CD4-positive, alpha-beta T cell treated with Interleukin-1 beta for 1 hour (primary cell): ENCODE measurements at regions not wholly inside any gene's neighbourhood (a gene's known extent, or its start where the extent isn't known, plus 50 kb on each side); places are given as distances from the start of the nearest gene placed in this dataset.
"Not testable (repeated sequence)": the region's sequence is repeated elsewhere in the genome, so short reads cannot be mapped to it uniquely, and the experiment has no call there.

Source experiments
- DNase-seq, 2 donors: peaks; one replicate each; pipeline ENCODE4 v3.0.0-alpha.2; 2020 to 2022

DNA sequence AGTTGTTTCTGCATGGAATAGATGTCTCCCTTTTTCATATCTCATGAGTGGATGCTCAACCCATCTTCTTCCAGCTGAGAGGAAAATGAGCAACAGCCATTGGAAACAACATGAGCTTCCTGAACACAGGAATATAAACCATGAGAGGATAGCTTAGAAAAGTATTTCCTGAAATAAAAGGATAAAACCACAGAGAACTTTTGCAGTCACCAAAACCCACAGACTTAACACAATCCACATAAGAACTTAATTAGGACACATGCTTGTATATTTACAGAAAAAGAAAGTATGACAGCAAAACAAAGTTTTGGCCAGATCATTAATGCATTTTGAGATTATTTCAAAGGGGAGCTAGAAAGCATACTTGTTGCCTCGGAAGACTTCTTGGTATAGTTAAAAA, 180.5 kb upstream of the RASGRP1 start:
- DNase-seq: no peak

DNA sequence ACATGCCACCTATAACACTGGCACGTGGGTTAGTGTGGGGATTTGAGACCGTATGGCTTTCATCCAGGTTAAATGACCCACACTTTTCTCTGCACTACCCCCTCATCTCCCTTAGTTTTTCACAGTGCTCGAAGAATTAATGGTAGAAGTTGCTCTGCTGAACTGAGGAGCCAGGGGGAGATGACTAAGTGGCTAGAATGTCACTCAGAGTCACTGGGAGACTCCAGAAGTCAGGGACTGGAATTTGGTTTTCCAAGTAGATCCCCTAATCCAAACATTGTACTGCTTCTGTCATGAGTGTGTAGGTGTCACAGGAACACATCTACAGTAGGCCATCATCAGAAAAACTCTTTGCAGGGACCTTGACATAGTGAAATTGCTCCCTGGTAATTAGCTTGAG, 181.0 kb upstream of the RASGRP1 start:
- DNase-seq: no peak

DNA sequence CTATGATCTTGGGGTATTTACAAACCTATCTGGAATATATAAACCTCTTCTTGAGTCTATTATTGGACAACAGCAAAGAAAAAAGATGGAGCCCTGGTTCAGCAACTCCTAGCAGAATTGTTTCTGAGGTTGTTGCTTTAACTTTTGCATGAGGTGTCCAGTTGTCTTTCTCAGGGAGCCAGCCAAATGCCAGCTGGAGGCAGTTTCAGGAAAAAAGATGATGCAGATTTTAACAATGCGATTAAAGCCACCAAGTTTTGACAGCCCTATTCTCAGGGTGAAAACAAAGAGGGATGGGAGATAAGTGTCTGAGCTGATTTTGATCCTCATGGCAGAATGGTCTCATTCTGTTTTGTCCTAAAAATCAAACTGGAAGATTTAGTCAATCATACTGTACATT, 181.6 kb upstream of the RASGRP1 start:
- no peak for DNase-seq

DNA sequence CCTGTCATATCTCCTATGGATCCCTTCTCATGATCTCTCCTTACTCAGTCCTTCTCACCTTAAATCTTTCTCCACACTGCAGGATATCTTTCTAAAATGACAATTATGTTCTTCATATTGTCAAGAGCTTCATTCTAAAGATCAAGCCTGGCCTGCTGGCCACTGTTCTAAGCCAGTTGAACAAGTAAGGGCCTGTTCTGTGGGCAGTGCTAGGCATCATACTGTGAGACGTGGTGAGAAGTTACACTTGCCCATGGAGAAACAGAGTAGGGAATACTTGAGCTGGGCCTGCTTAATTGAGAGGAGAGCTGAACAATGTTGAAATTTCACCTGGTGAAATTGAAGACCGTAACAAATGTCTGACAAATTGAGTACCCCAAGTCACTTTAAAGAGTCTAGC, 184.1 kb upstream of the RASGRP1 start:
- no peak for DNase-seq

DNA sequence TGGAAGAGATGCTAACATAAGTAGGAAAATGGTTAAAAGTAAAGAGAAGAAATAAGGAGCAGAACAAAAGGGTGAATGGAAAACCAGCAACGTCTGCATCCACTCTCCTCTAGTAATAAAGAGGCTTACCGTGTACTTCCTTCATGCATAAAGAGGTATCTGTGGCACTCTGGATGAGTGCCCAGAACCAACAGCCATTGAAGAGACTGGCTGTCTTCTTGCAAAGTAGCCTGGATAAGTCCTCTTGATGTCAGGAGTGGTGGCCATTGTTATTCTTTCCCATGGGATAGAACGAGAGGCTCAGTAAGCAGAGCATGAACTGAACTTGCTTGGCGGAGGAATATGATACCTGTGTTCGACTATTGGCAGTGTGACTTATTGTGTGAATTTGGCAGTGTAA, 186.2 kb upstream of the RASGRP1 start:
- DNase-seq: no peak

DNA sequence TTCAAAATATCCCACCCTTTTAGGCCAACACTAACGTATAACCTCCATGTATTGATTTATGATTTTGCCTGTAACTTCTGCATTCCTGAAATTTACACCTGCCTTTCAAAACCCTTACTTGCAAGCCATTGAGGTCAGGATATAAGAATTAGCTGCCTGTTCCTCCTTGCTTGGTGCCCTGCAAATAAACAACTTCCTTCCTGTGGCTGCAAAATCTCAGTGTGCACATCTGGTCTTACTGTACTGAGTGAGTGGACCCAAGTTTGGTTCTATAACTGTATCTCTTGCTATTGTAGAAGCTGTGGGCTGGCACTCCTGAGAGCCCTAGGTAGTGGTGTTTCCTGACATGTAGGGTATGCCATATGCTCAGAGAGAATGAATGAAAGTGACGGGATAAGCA, 191.1 kb upstream of the RASGRP1 start:
- DNase-seq: no peak

DNA sequence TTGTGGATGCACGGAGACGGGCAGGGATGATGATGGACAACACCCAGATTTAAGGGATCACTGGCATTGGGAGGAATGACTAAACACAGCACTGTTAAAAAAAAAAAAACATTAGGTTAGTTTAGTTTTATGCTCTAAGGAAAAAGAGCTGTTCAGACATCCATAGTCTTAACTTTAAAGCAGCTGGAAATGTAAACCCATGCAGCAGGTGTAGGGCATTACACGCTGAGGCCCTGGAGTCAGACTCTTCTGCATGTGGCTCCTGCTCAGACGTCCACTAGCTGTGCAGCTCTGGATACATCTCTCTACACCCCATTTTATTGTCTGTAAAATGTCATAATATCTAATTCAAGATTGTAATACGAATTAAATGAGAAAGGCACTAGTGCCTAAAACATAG, 191.8 kb upstream of the RASGRP1 start:
- DNase-seq: no peak

DNA sequence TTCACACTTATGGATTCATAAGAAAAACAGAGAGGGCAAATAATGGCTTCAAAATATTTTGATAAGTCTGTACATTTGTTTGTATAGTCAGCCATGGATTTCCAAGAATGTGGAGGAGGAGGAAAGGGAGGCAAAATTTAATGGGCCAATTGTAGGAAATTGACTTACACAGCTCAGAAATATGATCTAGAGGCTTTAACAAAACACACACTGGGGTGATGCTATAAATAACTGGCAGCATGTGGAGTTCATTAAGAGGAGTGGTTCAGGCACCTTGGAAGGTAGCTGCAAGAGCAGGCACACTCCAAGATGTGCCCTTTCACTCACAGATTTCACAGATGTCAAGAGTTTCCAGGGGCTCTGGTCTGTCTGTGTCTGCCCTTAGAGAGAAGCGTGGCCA, 193.4 kb upstream of the RASGRP1 start:
- no peak for DNase-seq

DNA sequence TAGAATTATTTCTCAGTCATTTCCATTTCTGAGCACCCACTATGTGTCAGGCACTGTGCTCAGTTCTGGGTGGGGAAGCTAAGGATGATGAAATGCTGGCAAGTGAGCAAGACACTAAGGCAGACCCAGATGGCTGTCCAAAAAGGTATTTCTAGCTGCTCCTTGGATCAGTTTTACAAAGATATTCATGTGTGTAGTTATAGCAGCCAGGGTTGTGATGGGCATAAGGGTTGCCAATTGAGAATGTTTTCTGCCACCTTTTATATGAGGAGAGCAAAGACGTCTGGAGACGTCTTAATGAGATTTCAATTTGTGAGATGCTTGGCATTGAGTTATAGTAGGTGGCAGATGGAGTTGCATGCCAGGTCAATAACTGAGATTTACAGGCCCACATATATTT, 197.1 kb upstream of the RASGRP1 start:
- DNase-seq: no peak

DNA sequence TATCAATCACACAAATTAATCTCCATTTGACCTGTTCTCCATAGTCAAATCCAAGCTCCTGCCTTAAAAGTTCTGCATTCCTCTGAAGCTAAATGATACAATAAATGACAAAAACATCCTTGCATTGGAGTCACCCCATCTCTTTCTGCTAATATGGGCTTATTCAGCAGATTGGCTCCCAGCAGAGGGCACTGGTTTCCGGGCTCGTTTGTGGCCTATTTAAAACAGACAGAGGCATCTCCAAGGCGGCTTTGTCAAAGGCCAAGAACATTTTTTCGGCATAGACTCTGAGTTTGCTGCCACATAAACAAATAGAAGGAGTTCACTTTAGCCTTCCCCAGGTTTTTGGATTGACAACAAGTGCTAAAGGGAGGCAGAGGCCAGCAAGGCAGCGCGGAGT, 204.4 kb upstream of the RASGRP1 start:
- no peak for DNase-seq

DNA sequence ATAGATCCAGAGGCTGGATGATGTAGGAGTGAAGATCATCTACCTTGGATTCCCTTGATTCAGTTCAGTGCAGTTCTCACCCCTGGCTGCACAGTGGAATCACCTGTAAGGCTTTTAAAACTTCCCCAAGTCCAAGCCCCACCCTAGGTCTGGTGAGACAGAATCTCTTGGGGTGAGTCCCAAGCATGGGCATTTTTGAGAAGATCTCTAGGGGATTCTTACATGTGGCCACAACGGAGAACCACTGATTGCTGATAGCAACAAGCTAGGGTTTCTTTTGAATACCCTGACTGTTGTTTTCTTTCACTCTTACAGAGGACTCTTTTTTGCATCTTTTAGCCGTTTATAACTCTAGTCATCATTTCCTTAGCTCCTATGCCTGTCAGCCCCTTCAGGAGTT, 204.9 kb upstream of the RASGRP1 start:
- no peak for DNase-seq

DNA sequence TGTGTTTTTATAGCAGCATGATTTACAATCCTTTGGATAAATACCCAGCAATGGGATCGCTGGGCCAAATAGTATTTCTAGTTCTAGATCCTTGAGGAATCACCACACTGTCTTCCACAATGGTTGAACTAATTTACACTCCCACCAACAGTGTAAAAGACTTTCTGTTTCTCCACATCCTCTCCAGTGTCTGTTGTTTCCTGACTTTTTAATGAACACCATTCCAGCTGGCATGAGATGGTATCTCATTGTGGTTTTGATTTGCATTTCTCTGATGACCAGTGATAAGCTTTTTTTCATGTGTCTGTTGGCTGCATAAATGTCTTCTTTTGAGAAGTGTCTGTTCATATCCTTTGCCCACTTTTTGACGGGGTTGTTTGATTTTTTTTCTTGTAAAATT, 209.5 kb upstream of the RASGRP1 start:
- DNase-seq: not testable (repeated sequence)

DNA sequence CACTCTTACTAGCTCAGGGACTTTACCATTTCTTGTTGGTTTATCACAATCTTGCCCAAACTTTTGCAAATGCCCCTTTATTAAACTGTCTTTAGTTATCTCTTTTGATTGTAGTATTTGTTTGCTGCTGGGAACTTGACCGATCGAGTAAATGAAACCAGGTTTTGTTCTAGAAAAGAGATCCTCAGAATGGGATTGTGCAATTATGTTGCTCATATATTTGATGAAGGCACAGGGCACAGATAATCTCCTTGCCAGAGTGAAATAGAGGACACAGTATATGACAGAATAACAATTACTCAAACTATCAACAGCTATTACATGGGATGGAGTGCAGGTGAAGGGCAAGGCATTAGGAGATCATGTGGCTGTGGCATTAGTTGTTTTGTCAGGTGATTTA, 216.6 kb upstream of the RASGRP1 start:
- DNase-seq: no peak

DNA sequence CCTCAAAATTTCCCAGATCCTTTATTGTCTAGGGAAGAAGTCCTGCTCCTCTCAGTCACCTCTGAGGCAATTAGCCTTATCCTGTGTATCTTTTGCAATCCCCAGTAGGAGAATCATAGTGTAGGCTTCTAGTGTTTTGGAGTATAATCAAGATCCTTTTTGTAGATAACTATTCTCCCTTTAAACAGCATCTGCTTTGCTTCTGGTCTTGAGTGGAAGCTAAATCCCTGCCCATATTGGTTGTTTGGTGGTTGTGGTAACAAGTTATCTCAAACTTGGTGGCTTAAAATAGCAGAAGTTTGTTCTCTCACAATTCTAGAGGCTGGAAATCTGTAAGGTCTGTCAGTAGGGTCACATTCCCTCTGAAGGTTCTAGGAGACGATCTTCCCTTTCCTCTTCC, 217.5 kb upstream of the RASGRP1 start:
- no peak for DNase-seq

DNA sequence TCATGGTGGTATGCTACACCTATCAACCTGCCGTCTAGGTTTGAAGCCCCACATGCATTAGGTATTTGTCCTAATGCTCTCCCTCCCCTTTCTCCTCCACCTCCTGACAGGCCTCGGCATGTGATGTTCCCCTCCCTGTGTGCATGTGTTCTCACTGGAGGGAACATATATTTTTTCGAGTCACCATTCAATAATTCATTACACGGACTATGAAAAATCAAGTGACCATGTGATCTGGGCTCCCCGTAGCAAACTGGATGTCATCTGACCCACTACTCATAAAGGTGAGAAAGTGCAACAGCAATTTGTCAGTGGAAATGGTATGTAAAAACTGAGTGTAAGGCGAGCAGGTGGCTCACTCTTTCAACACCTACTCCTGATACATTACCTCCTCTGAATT, 224.3 kb upstream of the RASGRP1 start:
- no peak for DNase-seq

DNA sequence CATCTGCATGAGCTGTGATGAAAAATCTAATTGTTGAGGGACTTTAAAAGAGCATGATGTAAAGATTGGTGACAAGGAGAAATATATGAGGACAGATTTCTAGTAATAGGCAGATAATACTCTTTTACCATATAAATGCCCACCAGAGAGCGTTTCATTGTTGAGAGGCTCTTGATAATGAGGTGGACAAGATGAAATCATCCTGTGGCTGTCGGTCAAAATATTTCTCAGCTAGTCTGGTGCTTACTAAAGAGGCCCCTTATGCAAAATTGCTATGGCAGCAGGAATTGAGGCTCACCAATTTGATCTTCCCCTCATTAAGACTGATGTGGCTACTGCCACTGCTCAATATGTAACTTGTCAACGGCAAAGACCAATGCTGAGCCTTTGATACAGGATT, 225.0 kb upstream of the RASGRP1 start:
- no peak for DNase-seq

DNA sequence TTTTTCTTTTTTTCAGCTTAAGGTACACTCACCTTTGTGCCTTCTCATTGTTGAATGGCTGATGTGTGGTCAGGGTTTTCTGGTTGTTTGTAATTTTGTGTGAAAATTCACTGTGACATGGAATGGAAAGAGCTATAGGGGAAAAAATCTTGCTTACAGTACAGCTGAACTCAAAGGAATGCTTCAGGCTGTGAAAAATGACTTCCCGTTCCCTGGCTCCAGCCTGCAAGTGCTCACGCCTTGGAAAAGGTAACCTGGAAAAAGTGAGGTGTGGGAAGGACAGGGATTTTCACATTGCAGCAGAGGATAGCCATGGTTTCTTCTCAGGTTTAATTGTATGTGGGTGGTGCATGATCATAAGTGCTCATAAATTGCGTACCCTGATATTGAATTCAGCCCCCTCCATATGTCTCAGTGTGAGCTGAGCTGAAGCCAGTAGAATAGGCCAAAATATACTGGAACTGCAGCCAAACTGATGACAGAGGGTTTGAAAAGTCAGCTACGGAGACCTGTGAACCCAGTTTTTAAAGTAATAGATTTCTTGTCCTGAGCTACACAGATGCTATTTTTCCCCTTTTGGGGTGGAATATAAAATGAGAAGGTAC, 228.7 kb upstream of the RASGRP1 start:
- DNase-seq: no peak

DNA sequence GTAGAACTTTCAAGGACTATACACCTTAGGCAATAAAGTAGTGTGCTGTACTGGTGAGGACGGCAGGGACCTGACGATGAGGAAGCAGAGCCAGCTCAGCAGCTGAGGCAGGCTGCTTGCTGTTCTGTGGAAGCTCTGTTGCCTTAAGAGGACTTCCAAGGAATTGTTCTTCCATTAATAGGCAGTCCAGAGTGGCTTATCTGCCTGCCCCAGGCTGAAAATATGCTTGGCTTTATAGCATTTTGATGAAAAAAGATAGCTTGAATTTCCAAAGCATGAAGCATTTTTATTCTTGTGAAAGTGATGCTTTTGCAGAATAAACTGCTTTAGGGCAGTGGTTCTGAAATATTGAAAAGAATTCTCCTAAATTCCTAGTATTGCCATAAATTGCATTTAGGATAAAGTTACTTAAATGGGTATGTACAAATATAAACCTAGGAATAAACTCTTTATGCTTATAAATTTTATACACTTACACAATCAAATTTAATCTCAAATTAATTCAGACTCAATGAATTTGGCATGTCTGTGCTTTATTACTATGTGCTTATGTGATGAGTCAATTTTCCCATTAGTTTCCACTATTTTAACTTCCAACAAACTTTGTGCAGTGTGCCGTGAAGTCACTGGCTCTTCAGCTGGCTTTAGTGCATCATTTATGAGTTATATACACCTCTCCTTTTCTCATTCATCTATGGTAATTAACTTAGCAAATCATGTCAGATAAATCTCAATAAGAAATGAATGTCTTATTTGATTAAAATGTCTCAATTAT, 231.0 kb upstream of the RASGRP1 start:
- DNase-seq: no peak

DNA sequence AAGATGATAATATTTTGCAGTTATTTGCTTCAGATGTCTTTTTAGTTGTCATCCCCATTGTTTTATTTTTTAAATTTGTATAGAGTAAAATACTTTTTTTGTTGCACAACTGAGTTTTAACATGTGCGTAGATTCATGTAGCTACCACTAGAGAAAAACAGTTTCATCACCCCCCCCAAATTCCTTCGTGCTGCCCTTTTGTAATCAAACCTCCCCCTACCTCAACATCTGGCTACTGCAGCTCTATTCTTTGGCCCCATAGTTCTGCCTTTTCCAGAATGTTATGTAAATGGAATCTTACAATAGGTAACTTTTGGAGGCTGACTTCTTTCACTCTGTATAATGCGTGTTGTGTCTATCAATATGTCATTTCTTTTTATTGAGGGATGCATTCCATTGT, 232.0 kb upstream of the RASGRP1 start:
- DNase-seq: no peak

DNA sequence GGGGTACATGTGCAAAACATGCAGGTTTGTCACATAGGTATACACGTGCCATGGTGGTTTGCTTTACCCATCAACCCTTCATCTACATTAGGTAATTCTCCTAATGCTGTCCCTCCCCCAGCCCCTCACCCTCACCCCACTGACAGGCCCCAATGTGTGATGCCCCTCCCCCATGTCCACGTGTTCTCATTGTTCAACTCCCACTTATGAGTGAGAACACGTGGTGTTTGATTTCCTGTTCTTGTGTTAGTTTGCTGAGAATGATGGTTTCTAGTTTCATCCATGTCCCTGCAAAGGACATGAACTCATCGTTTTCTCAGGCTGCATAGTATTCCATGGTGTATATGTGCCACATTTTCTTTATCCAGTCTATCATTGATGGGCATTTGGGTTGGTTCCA, 232.9 kb upstream of the RASGRP1 start:
- DNase-seq: not testable (repeated sequence)

DNA sequence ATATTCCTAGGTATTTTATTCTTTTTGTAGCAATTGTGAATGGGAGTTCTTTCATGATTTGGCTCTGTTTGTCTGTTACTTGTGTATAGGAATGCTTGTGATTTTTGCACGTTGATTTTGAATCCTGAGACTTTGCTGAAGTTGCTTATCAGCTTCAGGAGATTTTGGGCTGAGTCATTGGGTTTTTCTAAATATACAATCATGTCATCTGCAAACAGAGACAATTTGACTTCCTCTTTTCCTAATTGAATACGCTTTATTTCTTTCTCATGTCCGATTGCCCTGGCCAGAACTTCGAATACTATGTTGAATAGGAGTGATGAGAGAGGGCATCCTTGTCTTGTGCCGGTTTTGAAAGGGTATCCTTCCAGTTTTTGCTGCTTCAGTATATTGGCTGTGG, 234.6 kb upstream of the RASGRP1 start:
- not testable (repeated sequence) for DNase-seq

DNA sequence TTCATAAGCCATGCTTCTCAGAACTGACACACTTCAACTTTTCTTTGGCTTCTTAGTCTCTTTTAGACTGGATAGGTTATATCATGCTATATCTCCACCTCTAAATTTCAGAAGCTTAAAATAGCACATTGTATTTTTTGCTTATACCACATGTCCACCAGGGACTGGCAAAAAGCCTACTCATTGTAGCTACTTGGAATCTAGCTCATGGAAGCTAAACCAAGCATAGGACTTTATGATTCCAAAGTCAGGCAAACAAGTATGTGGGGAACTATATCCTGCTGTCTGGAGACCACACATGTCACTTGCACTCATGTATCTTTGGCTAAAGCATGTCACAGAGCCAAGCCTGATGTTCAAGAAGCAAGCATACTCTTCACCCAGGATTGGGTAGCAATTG, 245.0 kb upstream of the RASGRP1 start:
- no peak for DNase-seq

DNA sequence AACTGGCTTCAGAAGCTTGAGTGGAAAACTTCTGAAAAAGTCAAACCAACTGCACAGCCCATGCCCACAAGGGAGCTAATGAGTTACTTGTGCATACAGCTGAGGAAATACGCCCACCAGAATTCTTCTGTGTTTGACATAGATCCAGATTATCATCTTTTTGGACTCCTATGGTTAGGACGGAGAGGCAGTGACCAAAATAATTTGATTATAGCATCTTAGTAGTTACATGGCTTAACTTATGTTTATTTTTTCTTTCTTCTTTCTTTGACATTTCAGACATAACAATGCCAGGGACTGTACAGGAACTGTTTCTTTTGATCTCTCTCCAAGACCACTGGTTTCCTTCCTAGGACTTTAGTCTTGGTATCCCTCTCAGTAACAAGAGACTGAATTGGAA, 246.1 kb upstream of the RASGRP1 start:
- DNase-seq: no peak

DNA sequence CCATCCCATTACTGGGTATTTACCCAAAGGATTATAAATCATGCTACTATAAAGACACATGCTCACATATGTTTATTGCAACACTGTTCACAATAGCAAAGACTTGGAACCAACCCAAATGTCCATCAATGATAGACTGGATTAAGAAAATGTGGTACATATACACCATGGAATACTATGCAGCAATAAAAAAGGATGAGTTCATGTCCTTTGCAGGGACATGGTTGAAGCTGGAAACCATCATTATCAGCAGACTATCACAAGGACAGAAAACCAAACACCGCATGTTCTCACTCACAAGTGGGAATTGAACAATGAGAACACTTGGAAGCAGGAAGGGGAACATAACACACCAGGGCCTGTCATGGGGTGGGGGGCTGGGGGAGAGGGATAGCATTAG, 249.6 kb upstream of the RASGRP1 start:
- not testable (repeated sequence) for DNase-seq

DNA sequence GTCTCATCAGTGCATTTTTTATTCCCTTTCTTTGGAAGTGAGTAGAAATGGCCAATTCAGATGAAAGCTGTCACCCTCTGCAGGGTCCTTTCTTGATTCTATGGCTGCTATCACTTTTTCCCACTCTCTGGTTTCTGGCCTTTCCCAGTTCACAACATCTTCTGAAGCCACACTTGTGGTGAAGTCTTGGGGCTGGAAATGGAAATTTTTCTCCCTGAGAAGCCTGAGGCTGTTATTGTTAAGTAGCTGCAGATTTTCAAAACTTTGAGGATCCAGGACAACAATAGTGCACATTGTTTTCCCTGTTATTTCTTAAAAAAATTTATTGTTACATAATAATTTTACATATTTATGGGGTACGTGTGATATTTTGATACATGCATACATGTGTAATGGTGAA, 250.3 kb upstream of the RASGRP1 start:
- no peak for DNase-seq
